COLO829 (cell line): ENCODE measurements at regions not wholly inside any gene's neighbourhood (a gene's known extent, or its start where the extent isn't known, plus 50 kb on each side); places are given as distances from the start of the nearest gene placed in this dataset.
"Not testable (repeated sequence)": the region's sequence is repeated elsewhere in the genome, so short reads cannot be mapped to it uniquely, and the experiment has no call there.

Source experiments
- DNase-seq: peaks from one replicate; pipeline ENCODE4 v3.0.0; 2012; ENCODE audit warnings: low spot score

DNA sequence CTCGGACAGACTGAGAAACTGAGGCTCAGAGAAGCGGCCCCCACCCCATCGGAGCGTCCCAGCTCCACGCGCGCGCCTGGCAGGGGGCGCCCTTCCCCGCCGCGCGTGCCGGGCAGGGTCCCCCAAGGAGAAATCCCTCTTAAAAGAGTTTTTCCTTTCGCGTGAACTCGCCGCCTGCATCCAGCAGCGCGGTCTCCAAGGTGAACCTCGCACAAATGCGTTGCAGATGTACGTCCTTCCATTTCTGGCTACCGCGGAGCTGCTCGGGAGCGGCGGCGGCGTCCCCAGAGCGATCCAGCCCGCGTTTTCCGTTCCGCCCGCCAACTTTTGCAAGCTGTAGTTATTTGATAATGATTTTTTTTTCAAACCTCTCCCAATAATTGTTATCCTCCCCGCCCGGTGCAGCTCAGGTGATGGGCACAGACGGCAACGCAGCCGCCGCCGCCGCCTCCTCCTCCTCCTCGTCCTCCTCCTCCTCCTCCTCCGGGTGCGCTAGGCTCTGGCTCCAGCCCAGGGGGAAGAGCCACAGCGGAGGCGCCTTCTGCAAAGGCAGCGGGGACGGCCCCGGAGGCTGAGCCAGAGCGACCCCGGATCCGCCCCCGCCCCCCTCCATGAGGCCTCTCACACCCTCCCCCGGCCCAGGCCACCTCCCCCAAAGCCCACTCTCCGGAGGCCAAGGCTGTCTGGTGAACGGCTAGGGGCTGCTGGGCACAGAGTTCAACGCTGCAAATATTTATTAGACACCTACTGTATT, 74.0 kb upstream of the CUX1 start:
- peak; percentile 51 for DNase-seq

DNA sequence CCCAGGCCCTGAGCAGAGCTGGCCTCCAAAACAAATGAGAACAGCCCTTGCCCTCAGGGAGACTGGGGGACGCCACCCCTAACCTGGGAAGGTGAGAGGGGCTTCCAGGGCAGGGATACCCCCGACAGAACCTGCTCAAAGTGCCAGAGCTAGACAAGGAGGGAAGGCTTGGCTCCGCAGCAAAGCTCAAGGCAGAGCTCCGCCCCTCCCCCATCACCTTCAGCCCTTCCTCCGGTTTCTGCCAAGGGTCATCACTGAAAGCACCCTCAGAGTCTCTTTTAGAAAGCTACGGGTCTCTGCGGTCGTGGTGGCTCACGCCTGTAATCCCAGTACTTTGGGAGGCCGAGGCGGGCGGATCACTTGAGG, 73.4 kb upstream of the CUX1 start:
- DNase-seq = no peak

DNA sequence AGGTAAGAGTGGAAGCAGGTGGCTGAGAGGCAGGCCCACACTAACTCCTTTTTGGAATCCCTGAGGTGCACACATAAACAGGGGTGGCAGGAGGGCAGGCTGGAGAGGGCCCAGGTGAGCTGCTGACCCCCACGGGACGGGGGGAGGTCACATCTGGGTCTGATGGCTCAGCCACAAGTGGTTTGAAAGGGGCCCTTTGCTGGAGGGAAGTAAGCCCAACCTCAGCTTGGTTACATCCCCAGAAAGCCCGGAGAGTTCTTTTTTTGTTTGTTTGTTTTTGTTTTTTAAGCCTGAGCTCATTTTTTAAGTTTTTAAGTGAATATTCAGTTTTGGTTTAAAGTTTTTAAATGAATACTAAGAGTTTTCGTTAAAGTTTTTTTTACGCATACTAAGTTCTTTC, 72.8 kb upstream of the CUX1 start:
- DNase-seq = no peak

DNA sequence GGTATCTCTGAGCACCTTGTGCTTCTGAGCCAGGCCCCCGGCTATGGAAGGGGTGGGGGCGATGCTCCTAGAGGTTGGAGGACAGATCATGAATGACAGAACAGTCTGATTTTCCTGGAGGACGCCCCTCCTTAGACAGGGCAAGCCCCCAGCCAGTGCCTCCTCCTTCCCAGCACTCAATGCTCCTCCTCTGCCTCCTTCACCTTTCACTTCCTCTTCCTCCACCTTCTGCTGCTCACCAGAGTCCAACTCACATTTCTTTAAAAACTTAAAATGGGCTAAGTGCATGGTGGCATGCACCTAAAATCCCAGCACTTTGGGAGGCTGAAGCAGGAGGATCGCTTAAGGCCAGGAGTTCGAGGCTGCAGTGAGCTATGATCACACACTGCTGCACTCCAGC, 71.1 kb upstream of the CUX1 start:
- no peak for DNase-seq

DNA sequence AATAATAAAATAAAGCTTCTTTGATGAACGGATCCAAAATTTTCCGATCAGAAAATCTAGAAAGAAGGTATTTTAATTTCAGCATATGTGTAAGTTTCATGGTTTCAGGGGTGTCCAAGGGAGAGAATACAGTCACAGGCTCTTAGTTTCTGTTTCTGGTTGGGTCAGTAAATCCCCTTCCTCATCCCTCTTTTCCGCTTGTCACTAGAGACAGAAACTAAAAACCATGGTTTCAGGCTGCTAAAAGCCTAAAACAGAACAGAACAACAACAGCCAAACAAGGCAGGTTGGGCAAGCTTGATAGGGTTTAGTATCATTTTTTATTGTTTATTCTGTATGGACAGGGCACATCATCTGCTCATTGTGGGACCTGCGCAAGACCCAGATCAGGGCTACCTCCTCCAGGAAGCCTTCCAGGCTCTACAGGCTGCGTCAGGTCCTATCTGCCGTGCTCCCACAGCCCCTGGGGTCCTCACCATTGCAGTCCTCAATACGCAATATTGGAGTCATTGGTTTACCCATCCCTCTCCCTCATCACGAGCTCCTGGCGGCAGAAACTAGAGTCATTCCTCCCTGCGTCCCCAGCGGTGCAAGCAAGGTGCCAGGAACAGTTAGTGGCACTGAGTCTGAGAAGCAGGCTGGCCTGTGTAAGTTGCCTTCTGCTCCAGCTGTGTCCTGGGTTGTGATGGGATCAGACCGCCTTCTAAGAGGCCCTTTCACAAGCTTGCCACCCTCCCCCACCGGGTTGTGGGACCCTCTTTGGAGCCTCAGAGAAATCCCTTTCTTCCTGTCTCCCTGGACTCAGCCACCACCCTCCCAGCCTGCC, 70.2 kb upstream of the CUX1 start:
- no peak for DNase-seq

DNA sequence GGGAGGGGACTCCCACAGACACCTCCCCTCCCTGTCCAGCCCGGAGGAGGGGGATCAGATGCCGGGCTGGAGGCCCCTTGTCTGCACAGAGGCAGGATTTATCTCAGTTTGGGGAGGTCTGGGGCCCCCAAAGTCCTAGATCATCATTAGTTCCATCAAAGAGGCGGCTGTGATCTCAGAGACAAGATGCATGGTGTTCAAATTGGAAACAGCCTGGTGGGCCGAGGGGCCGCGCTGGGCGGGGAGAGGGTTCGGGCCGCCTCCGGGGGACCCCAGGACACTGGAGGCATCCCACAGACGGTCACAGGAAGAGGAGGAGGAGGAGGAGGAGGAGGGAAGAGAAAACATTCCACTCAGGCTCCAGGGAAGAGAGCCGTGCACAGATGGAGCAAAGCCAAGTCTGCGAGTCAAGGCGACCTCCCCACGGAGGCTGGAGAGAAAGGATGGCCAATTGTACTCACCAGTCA, 69.5 kb upstream of the CUX1 start:
- no peak for DNase-seq

DNA sequence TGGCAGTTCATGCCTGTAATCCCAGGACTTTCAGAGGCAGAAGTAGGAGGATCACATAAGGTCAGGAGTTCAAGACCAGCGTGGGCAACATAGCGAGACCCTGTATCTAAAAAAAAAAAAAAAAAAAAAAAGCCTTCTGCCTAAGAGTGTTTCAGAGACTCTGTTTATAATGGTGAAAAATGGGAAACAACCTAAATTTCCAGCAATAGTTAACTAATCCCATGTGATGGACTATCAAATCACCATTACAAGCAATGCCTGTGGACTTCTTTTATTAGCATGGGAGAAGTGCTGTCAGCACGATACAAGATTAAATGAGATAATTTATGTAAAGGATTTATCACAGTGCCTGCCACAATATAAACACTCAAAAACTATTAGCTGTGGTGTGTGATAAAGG, 67.5 kb upstream of the CUX1 start:
- DNase-seq = no peak

DNA sequence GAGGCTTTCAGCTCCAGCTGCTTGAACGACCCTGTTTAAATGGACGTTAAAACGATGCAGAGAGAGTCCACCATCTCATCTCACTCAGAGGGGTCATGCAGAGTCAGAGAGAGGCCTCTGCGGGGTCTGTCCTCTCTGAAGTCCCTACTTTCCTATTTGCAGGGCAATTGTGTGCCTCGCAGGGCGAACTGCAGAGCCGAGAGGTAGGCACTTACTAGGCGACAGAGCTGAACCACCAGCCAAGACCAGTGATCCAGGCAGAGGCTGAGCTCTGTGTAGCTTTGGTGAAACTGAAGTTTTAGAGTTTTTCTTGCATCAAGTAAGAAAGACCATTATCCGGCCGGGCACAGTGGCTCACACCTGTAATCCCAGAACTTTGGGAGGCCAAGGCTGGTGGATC, 64.1 kb upstream of the CUX1 start:
- no peak for DNase-seq

DNA sequence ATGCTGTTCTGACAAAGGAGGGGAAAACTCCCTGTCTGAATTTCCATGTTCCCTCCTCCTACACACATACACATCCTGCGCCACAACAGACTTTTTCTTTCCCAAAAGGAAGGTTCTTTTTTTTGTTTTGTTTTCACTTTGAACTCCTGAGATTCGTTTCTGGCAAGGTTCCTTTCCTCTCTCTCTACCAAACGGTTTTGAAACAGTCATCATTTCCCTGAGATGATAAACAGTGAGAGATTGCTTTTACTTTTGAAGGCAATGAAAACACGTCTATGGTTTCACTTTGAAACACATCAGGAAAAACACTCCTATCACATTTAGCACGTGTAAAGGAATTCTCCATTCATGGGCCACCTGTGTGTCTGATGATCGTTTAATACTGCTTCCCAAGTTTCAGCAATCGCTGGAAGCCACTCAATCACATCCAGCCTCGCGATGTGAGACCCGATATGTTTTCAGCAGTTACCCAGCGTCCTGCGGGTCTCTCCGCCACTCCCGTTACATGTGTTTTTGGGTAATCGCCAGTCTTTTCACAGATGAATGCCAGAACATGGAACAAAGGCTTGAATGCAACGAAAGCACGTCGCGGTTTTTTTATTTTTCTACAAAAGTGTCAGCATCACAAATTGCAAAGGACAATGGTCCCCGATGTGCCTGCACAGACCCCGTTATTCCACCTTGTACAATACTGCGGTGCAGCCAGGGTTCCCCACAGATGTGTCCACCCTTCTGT, 62.8 kb upstream of the CUX1 start:
- DNase-seq = peak; percentile 53

DNA sequence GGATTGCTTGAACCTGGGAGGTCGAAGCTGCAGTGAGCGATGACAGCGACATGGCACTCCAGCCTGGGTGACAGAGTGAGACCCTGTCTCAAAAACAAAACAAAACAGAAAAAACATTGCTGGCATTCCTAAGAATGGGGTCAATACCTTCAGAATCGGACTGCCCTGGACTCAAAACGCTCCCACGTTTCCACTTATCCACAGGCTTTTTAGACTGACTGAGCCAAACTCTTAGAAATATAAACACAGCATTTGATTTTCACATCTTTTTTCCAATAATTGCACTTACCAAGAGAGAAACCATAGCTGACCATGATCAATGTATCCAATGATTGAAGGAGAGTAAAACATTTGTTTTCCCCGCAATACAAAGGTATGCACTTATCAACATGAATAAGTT, 59.5 kb upstream of the CUX1 start:
- no peak for DNase-seq

DNA sequence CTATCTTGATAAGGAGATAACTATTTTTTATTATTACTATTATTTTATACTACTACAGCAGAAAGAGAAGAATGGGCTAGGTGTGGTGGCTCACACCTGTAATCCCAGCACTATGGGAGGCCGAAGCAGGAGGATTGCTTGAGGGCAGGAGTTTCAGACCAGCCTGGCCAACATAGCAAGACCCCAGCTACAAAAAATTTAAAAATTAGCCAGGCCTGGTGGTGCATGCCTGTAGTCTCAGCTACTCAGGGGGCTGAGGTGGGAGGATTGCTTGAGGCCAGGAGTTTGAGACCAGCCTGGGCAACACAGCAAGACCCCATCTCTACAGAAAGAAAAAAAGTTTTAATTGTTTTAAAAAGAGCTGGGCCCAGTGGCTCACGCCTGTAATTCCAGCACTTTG, 58.9 kb upstream of the CUX1 start:
- DNase-seq = not testable (repeated sequence)

DNA sequence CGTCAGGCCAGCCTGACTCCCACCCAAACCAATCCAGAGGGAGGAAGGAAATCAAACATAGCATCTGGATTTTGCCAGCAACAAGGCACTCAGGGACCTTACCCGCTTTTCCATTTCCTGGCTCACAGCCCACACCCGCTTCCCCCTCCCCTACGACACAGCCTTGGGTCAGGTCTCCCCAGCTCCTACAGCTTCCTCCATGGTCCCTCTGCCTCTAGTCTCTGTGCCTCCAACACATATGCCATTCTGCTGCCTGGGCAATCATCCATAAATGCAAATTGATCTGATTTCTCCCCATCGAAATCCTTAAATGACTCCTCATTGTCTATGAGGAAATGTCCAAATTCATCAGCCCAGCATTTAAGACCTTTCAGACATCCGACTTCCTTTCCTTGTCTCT, 53.2 kb upstream of the CUX1 start:
- DNase-seq = no peak

DNA sequence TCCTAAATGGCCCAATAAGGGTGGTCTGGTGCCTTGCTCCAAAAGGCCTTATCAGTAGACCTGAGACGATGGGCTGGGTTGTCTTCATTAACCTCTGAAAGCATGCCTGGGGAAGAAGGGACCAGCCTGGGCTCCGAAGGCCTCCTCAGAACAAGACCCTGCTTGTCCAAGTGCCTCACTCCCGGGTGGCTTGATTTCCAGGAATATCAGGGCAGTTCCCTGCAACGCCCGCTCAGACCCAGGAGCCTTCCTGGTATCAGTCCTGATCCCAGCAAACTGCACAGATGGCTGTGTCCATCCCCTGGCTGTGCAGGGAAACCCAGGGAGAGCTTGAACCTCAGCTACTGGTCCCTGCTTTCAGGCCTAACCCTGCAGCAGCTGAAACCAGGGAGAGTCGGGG, 49.9 kb upstream of the CUX1 start:
- no peak for DNase-seq
